Panc1 (cell line): ENCODE measurements at regions not wholly inside any gene's neighbourhood (a gene's known extent, or its start where the extent isn't known, plus 50 kb on each side); places are given as distances from the start of the nearest gene placed in this dataset.

Experiments used
- CTCF ChIP-seq: fragments of 450-650 bp; IDR thresholded peaks from 2 replicates; pipeline ENCODE4 v1.5.1; 2017; ENCODE audit warnings: mild to moderate bottlenecking
- POLR2AphosphoS5 ChIP-seq: IDR thresholded peaks from 2 replicates; pipeline ENCODE4 v1.6.1; 2012; ENCODE audit warnings: mild to moderate bottlenecking, low read depth, low read length, moderate library complexity
- REST ChIP-seq, 2 experiments: IDR thresholded peaks; 2 replicates each; pipeline ENCODE4 v1.6.1; 2011 to 2012; ENCODE audit warnings: low read depth in 2 of 2, control low read depth in 1 of 2, low read length in 1 of 2, mild to moderate bottlenecking in 1 of 2, moderate library complexity in 1 of 2; ENCODE audit not compliant: insufficient read depth in 1 of 2
- TCF7L2 ChIP-seq: IDR thresholded peaks from 2 replicates; pipeline ENCODE4 v1.6.1; 2011; ENCODE audit warnings: mild to moderate bottlenecking, low read depth, low read length, inconsistent platforms

GRCh38 chr20:48468571-48468970 lies 359.2 kb downstream of the PREX1 start:
- TF ChIP-seq CTCF, result no peak
- TF ChIP-seq POLR2AphosphoS5, result no peak
- TF ChIP-seq TCF7L2, result no peak
- TF ChIP-seq REST (IDR thresholded peaks at IDR 0.05; ENCODE audit: insufficient read depth in 1 of 2, low read depth in 2 of 2, low read length in 1 of 2), result no peak
